ENCODE measurements at regions not wholly inside any gene's neighbourhood (a gene's known extent, or its start where the extent isn't known, plus 50 kb on each side); places are given as distances from the start of the nearest gene placed in this dataset.
"Not testable (repeated sequence)": the region's sequence is repeated elsewhere in the genome, so short reads cannot be mapped to it uniquely, and the experiment has no call there.

- no peak for TF ChIP-seq EZH2 (IDR thresholded peaks at IDR 0.05; ENCODE audit: insufficient read depth, poor library complexity, severe bottlenecking)
- TF ChIP-seq EZH2phosphoT487 (IDR thresholded peaks at IDR 0.05; ENCODE audit: insufficient read depth, low read depth), result no peak
These were observed 1006.0 kb upstream of the USP15 start for GRCh38 chr12:61254225-61254624.

GRCh38 chr12:61264294-61264693 lies 995.9 kb upstream of the USP15 start:
- H3K79me2 ChIP-seq (ENCODE audit: insufficient read depth); in situ Hi-C loops (cut with MboI); H3K4me2 ChIP-seq (ENCODE audit: unreplicated experiment); H3K36me3 ChIP-seq (ENCODE audit: low read depth); H3F3A ChIP-seq (ENCODE audit: insufficient read depth); H3K4me3 ChIP-seq; H3K27me3 ChIP-seq (replicated peaks; ENCODE audit: insufficient read depth); H3K9ac ChIP-seq; DNase-seq; H2AFZ ChIP-seq; H4K20me1 ChIP-seq (ENCODE audit: insufficient read depth); H3K4me1 ChIP-seq (ENCODE audit: insufficient read depth); H3K9me2 ChIP-seq (ENCODE audit: insufficient read depth); H3K9me3 ChIP-seq (ENCODE audit: low read depth); H3K27ac ChIP-seq: not testable (repeated sequence)

More at GRCh38 chr12:61254225-61254624, 1006.0 kb upstream of the USP15 start:
- H3K27ac ChIP-seq, result no peak overlapping the region
- no peaks in the 10 kb centered on the region for H3K79me2 ChIP-seq (ENCODE audit: insufficient read depth)
- no peaks in the 10 kb centered on the region for H4K20me1 ChIP-seq (ENCODE audit: insufficient read depth)
- no peaks in the 10 kb centered on the region for H3K4me1 ChIP-seq (ENCODE audit: insufficient read depth)
- H3K4me2 ChIP-seq (ENCODE audit: unreplicated experiment), result no peak overlapping the region
- H3K4me3 ChIP-seq, result no peak overlapping the region
- no peaks in the 10 kb centered on the region for H3K9me2 ChIP-seq (ENCODE audit: insufficient read depth)
- H3F3A ChIP-seq (ENCODE audit: insufficient read depth), result no peaks in the 10 kb centered on the region
- no peaks in the 10 kb centered on the region for H3K27me3 ChIP-seq (replicated peaks; ENCODE audit: insufficient read depth)
- WGBS, 2 experiments (ENCODE audit: low coverage in 1 of 2, low lambda C conversion rate in 2 of 2, missing lambda C conversion rate in 2 of 2), result 42% methylated on average over 3 of the region's 3 CpGs
- no peak for DNase-seq
- no peaks in the 10 kb centered on the region for H3K36me3 ChIP-seq (ENCODE audit: low read depth)
- H3K9ac ChIP-seq, result no peak overlapping the region
- in situ Hi-C loops (cut with MboI), result no loop called here
- no peaks in the 10 kb centered on the region for H3K9me3 ChIP-seq (ENCODE audit: low read depth)
- no peak overlapping the region for H2AFZ ChIP-seq

GRCh38 chr12:61267474-61267873 lies 992.7 kb upstream of the USP15 start:
- H3K27me3 ChIP-seq (replicated peaks; ENCODE audit: insufficient read depth), result no peaks in the 10 kb centered on the region
- no peaks in the 10 kb centered on the region for H3K79me2 ChIP-seq (ENCODE audit: insufficient read depth)
- H4K20me1 ChIP-seq (ENCODE audit: insufficient read depth), result no peaks in the 10 kb centered on the region
- H3K9ac ChIP-seq, result no peak overlapping the region
- H3K9me2 ChIP-seq (ENCODE audit: insufficient read depth), result no peaks in the 10 kb centered on the region
- H3K4me3 ChIP-seq, result no peak overlapping the region
- H2AFZ ChIP-seq, result no peak overlapping the region
- no peak overlapping the region for H3K4me2 ChIP-seq (ENCODE audit: unreplicated experiment)
- H3K4me1 ChIP-seq (ENCODE audit: insufficient read depth), result no peaks in the 10 kb centered on the region
- H3F3A ChIP-seq (ENCODE audit: insufficient read depth), result no peaks in the 10 kb centered on the region
- no peaks in the 10 kb centered on the region for H3K9me3 ChIP-seq (ENCODE audit: low read depth)
- no peak for DNase-seq
- in situ Hi-C loops (cut with MboI), result no loop called here
- no peaks in the 10 kb centered on the region for H3K36me3 ChIP-seq (ENCODE audit: low read depth)
- 10 to 26% methylated on average over 1 of the region's 1 CpG for WGBS, 2 experiments (ENCODE audit: low coverage in 1 of 2, low lambda C conversion rate in 2 of 2, missing lambda C conversion rate in 2 of 2)
- TF ChIP-seq EZH2phosphoT487 (IDR thresholded peaks at IDR 0.05; ENCODE audit: insufficient read depth, low read depth) (no peak), EZH2 (IDR thresholded peaks at IDR 0.05; ENCODE audit: insufficient read depth, poor library complexity, severe bottlenecking) (no peak)
- no peak overlapping the region for H3K27ac ChIP-seq

GRCh38 chr12:61272441-61272840 lies 987.8 kb upstream of the USP15 start:
- Histone ChIP-seq H3K36me3 (ENCODE audit: low read depth) (no peaks in the 10 kb centered on the region), H4K20me1 (ENCODE audit: insufficient read depth) (no peaks in the 10 kb centered on the region), H3K27ac (no peak overlapping the region), H3K27me3 (replicated peaks; ENCODE audit: insufficient read depth) (no peaks in the 10 kb centered on the region), H3K79me2 (ENCODE audit: insufficient read depth) (no peaks in the 10 kb centered on the region), H3K9me3 (ENCODE audit: low read depth) (no peaks in the 10 kb centered on the region), H3K4me1 (ENCODE audit: insufficient read depth) (no peaks in the 10 kb centered on the region), H3K9ac (no peak overlapping the region), H3K4me3 (no peak overlapping the region), H3F3A (ENCODE audit: insufficient read depth) (no peaks in the 10 kb centered on the region), H2AFZ (no peak overlapping the region), H3K9me2 (ENCODE audit: insufficient read depth) (no peaks in the 10 kb centered on the region), H3K4me2 (ENCODE audit: unreplicated experiment) (no peak overlapping the region)
- in situ Hi-C loops (cut with MboI), result no loop called here
- no peak for DNase-seq
- TF ChIP-seq EZH2phosphoT487 (IDR thresholded peaks at IDR 0.05; ENCODE audit: insufficient read depth, low read depth), result no peak
- TF ChIP-seq EZH2 (IDR thresholded peaks at IDR 0.05; ENCODE audit: insufficient read depth, poor library complexity, severe bottlenecking), result no peak

DNA sequence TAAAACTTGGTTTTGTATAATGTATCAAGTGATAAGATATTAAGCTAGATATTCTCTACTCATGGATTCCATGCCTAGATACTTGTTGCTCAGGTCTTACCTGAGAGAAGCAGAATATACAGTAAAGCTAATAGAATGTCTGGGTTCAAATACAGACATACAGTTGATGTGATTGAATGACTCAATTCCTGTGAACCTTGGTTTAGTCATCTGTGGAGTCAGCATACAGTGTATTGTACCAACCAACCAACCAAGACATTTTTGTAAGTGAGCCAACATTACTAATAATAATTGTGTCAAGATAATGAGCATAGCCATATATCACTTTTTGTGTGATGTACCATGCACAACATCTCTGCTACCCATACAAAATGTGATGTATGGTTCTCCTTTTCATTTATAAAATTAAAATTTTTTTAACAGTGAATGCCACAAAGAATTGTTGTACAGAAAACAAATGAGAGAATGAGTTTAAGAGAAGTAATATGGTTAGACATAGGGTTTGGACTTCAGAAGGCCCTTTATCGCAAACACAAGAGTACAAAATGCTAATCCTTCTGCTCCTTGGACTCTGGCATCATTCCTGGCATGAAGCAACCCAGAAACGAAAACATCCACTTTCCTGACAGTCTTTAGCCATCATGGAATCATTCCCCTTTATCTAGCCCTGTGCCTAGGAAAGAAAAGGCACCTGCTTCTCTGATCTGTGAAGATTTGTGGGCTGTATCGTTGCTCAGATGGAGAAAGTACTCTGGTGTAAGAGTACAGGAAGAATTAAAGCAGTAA lies 977.2 kb upstream of the USP15 start:
- Histone ChIP-seq H3F3A (ENCODE audit: insufficient read depth) (no peaks in the 10 kb centered on the region), H4K20me1 (ENCODE audit: insufficient read depth) (no peaks in the 10 kb centered on the region), H3K4me1 (ENCODE audit: insufficient read depth) (no peaks in the 10 kb centered on the region), H2AFZ (no peak overlapping the region), H3K27ac (no peak overlapping the region), H3K4me2 (ENCODE audit: unreplicated experiment) (no peak overlapping the region), H3K36me3 (ENCODE audit: low read depth) (no peaks in the 10 kb centered on the region), H3K9ac (no peak overlapping the region), H3K9me2 (ENCODE audit: insufficient read depth) (no peaks in the 10 kb centered on the region), H3K9me3 (ENCODE audit: low read depth) (peaks cover 5% of the 10 kb centered on the region), H3K27me3 (replicated peaks; ENCODE audit: insufficient read depth) (no peaks in the 10 kb centered on the region), H3K79me2 (ENCODE audit: insufficient read depth) (no peaks in the 10 kb centered on the region), H3K4me3 (no peak overlapping the region)
- 24 to 33% methylated on average over 3 of the region's 3 CpGs for WGBS, 2 experiments (ENCODE audit: low coverage in 1 of 2, low lambda C conversion rate in 2 of 2, missing lambda C conversion rate in 2 of 2)
- in situ Hi-C loops (cut with MboI), result no loop called here
- TF ChIP-seq EZH2 (IDR thresholded peaks at IDR 0.05; ENCODE audit: insufficient read depth, poor library complexity, severe bottlenecking), result no peak
- TF ChIP-seq EZH2phosphoT487 (IDR thresholded peaks at IDR 0.05; ENCODE audit: insufficient read depth, low read depth), result no peak
- no peak for DNase-seq
